Motor neuron (in vitro differentiated cells): ENCODE measurements at regions not wholly inside any gene's neighbourhood (a gene's known extent, or its start where the extent isn't known, plus 50 kb on each side); places are given as distances from the start of the nearest gene placed in this dataset.

Experiments
- ATAC-seq, 8 experiments: fragments of 200-7000 bp; cut with Tn5 transposase; replicated peaks in 6 of 8; 2 replicates each; pipeline ENCODE4 v1.8.0; 2021; ENCODE audit warnings: mild to moderate bottlenecking in 8 of 8, moderate library complexity in 8 of 8
- H3K27ac ChIP-seq, 2 donors: fragments of 250-450 bp; sonication (Bioruptor Pico); 2 replicates each; pipeline ENCODE4 v1.9.0; 2021; ENCODE audit warnings: antibody characterized with exemption in 2 of 2, mild to moderate bottlenecking in 2 of 2, moderate library complexity in 1 of 2
- H3K4me1 ChIP-seq, 2 donors: fragments of 250-450 bp; sonication (Bioruptor Pico); replicated peaks in 1 of 2; 2 replicates each; pipeline ENCODE4 v1.6.1; 2021; ENCODE audit warnings: antibody characterized with exemption in 2 of 2, mild to moderate bottlenecking in 2 of 2, moderate library complexity in 1 of 2
- H3K4me3 ChIP-seq, 5 donors: fragments of 250-450 bp; sonication (Bioruptor Pico); 2 replicates each; pipeline ENCODE4 v1.9.0; 2021; ENCODE audit warnings: antibody characterized with exemption in 5 of 5, mild to moderate bottlenecking in 5 of 5, moderate library complexity in 4 of 5
- WGBS, 10 experiments: fragments of 450-650 bp; shearing (Covaris generic); methylation state at CpG; one replicate each; pipeline ENCODE4 v1.0.0; 2022; 5-methylcytosine and 5-hydroxymethylcytosine counted together
- in situ Hi-C, 9 experiments: fragments of 400-800 bp; cut with MboI; loops; one replicate each; pipeline ENCODE4 v1.15.0; 2021; ENCODE audit warnings: low sequenced_read_pairs in 9 of 9, low pct_unique_long_range_greater_than_20kb in 2 of 9; ENCODE audit not compliant: unreplicated experiment in 9 of 9

- Histone ChIP-seq H3K4me3 (no peak overlapping the region), H3K4me1 (peaks cover 0 to 7% of the 10 kb centered on the region in 2 donors), H3K27ac (no peak overlapping the region)
- in situ Hi-C loops, result no loop called here
- ATAC-seq, result no peak
- 0 to 89% (median 14%) methylated on average over 1 of the region's 1 CpG; no CpG with 5 or more reads in 3 of the 10 experiments for WGBS, 10 experiments
Observed at GRCh38 chr4:44121210-44121609, 327.4 kb downstream of the KCTD8 start.
